ENCODE measurements at regions not wholly inside any gene's neighbourhood (a gene's known extent, or its start where the extent isn't known, plus 50 kb on each side); places are given as distances from the start of the nearest gene placed in this dataset.

GRCh38 chr16:88295671-88296436 is 86.9 kb upstream of the ZNF469 start:
- no peak for DNase-seq (ENCODE audit: insufficient read length, low spot score)
- FAIRE-seq: no peak

GRCh38 chr16:88296437-88297177 is 86.2 kb upstream of the ZNF469 start:
- DNase-seq (ENCODE audit: insufficient read length, low spot score): no peak
- FAIRE-seq: no peak

GRCh38 chr16:88297178-88297720 is 85.5 kb upstream of the ZNF469 start:
- DNase-seq (ENCODE audit: insufficient read length, low spot score) (no peak), FAIRE-seq (no peak)

- DNase-seq (ENCODE audit: insufficient read length, low spot score): no peak
- FAIRE-seq: no peak
These were observed 84.5 kb upstream of the ZNF469 start for GRCh38 chr16:88298181-88298832.

- FAIRE-seq: no peak
- no peak for DNase-seq (ENCODE audit: insufficient read length, low spot score)
These were observed 83.7 kb upstream of the ZNF469 start for GRCh38 chr16:88298833-88299745.

GRCh38 chr16:88299751-88300462 is 82.9 kb upstream of the ZNF469 start:
- FAIRE-seq: no peak

GRCh38 chr16:88300463-88300835 is 82.3 kb upstream of the ZNF469 start:
- no peak for FAIRE-seq

More at GRCh38 chr16:88299751-88300462, 82.9 kb upstream of the ZNF469 start:
- DNase-seq (ENCODE audit: insufficient read length, low spot score): no peak

GRCh38 chr16:88301431-88301830 is 81.3 kb upstream of the ZNF469 start:
- FAIRE-seq: no peak

More at GRCh38 chr16:88300463-88300835, 82.3 kb upstream of the ZNF469 start:
- no peak for DNase-seq (ENCODE audit: insufficient read length, low spot score)

GRCh38 chr16:88301886-88302285 is 80.9 kb upstream of the ZNF469 start:
- DNase-seq (ENCODE audit: insufficient read length, low spot score) (no peak), FAIRE-seq (no peak)

More at GRCh38 chr16:88301431-88301830, 81.3 kb upstream of the ZNF469 start:
- DNase-seq (ENCODE audit: insufficient read length, low spot score): no peak

GRCh38 chr16:88302666-88303065 is 80.1 kb upstream of the ZNF469 start:
- no peak for FAIRE-seq
- DNase-seq (ENCODE audit: insufficient read length, low spot score): no peak

- FAIRE-seq (no peak), DNase-seq (ENCODE audit: insufficient read length, low spot score) (no peak)
These were observed 79.4 kb upstream of the ZNF469 start for GRCh38 chr16:88303405-88303804.

- DNase-seq (ENCODE audit: insufficient read length, low spot score): no peak
These were observed 78.6 kb upstream of the ZNF469 start for GRCh38 chr16:88303890-88304819.

GRCh38 chr16:88305176-88305575 is 77.6 kb upstream of the ZNF469 start:
- DNase-seq (ENCODE audit: insufficient read length, low spot score) (no peak), FAIRE-seq (no peak)

More at GRCh38 chr16:88303890-88304819, 78.6 kb upstream of the ZNF469 start:
- no peak for FAIRE-seq

GRCh38 chr16:88306411-88306810 is 76.3 kb upstream of the ZNF469 start:
- DNase-seq (ENCODE audit: insufficient read length, low spot score) (no peak), FAIRE-seq (no peak)

GRCh38 chr16:88306860-88307545 is 75.8 kb upstream of the ZNF469 start:
- DNase-seq (ENCODE audit: insufficient read length, low spot score) (no peak), FAIRE-seq (no peak)

- DNase-seq (ENCODE audit: insufficient read length, low spot score) (no peak), FAIRE-seq (no peak)
These were observed 74.2 kb upstream of the ZNF469 start for GRCh38 chr16:88308441-88309173.
